ENCODE measurements at regions not wholly inside any gene's neighbourhood (a gene's known extent, or its start where the extent isn't known, plus 50 kb on each side); places are given as distances from the start of the nearest gene placed in this dataset.

DNA sequence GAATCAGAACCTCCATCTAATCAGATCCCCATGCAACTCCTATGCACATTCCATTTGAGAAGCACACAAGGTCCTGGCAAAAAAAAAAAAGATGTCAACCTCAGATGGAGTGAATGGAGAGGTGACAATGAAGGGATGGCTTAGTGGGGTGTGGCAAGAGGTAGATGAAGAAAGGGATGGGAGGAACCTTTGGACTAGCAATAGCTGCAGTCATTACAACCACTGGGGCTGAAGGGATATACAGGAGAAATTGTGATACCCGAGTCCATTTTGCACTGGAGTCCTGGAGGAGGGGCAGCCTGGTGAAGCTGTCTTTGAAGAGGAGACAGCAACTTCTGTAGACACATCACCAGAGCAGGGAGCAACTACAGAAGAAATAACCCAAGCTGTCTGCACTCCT lies 219.6 kb downstream of the ENC1 start:
- in situ Hi-C loops (cut with HindIII; ENCODE audit: low sequenced_read_pairs), result no loop called here
- no peak overlapping the region for H3K4me3 ChIP-seq (ENCODE audit: low read depth, low read length)
- DNase-seq (ENCODE audit: low read depth), result no peak
- no peak for TF ChIP-seq CTCF (IDR thresholded peaks at IDR 0.05; ENCODE audit: low read depth, low read length, missing control alignments)

- in situ Hi-C loops (cut with HindIII; ENCODE audit: low sequenced_read_pairs), result no loop called here
- no peak for TF ChIP-seq CTCF (IDR thresholded peaks at IDR 0.05; ENCODE audit: low read depth, low read length, missing control alignments)
- no peak overlapping the region for H3K4me3 ChIP-seq (ENCODE audit: low read depth, low read length)
- DNase-seq (ENCODE audit: low read depth), result no peak
Measured at GRCh38 chr5:74420220-74420619, 220.3 kb downstream of the ENC1 start.

DNA sequence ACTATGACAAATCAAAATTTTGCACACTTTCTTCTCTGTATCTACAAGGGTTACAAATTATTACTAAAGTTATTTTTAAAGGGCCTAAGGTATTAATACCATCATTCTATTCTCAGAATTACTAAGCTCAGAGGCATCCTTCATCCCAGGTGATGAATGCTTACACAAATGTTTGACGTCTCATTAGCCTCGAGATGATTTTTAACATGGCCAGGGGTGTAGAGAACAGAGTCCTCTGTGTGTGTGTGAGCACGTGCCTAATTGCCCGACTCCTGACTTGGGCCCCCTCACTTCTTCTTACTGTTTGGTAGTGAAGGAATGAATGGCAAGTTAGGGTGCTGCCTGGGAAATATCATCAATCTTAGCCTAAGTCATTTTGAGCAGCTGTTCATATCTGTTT lies 221.1 kb downstream of the ENC1 start:
- TF ChIP-seq CTCF (IDR thresholded peaks at IDR 0.05; ENCODE audit: low read depth, low read length, missing control alignments), result no peak
- DNase-seq (ENCODE audit: low read depth), result no peak
- in situ Hi-C loops (cut with HindIII; ENCODE audit: low sequenced_read_pairs), result no loop called here
- H3K4me3 ChIP-seq (ENCODE audit: low read depth, low read length), result no peak overlapping the region

DNA sequence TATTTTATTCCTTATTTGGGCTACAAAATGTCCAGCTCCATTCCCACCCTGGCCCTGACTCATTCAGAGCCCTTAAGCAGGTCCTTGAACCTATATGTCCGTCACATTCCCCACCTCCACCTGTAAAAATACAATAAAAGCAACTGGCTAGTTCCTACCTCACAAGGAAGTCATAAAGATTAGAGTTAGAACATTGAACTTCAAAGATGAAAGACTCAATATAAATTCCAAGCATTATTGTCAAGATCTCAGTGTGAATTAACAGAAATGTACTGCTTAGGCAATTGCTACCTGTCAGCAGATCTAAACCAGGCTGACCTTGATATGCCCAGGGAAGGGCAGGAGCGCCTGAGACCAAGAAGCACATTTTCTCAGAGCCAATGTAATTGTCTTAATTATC lies 221.8 kb downstream of the ENC1 start:
- no peak for TF ChIP-seq CTCF (IDR thresholded peaks at IDR 0.05; ENCODE audit: low read depth, low read length, missing control alignments)
- no peak for DNase-seq (ENCODE audit: low read depth)
- in situ Hi-C loops (cut with HindIII; ENCODE audit: low sequenced_read_pairs), result no loop called here
- H3K4me3 ChIP-seq (ENCODE audit: low read depth, low read length), result no peak overlapping the region

DNA sequence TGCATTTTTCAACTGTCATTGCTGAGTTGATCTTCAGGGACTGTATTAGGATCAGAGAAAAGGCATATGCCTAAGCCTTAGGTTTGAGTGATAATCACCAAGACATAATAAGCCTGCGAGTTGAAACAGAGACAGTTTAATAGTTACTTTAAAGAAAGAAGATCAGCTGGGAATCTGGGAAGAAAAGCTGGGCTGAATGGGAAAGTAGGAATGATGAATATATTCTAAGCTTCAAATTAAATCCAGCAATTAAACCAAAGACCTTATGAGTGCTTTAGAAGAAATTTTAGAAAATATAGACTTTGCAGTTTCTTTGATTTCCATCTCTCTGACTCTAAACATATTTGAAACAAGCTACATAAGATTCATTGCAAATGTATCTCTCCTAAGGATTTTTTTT lies 222.3 kb downstream of the ENC1 start:
- in situ Hi-C loops (cut with HindIII; ENCODE audit: low sequenced_read_pairs), result no loop called here
- TF ChIP-seq CTCF (IDR thresholded peaks at IDR 0.05; ENCODE audit: low read depth, low read length, missing control alignments), result no peak
- H3K4me3 ChIP-seq (ENCODE audit: low read depth, low read length), result no peak overlapping the region
- DNase-seq (ENCODE audit: low read depth), result no peak

DNA sequence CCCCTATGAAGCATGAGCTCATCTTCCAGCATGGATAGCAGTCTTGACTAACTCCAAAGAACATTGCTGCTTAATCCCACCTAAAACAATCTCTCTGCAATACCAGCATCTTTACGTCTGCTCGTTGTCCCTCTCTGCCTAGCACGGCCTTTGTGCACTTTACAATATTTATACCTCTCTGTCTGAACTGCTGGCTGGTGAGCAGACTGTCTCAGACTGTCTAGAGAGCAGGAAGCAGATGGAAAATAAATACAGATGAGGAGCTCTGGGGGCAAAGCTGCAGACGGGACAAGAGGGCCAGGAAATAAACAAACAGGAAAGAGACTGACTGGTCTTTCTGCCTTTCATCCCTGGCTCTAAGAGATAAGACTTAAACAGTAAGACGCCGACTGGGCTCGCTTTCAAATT lies 224.8 kb downstream of the ENC1 start:
- in situ Hi-C loops (cut with HindIII; ENCODE audit: low sequenced_read_pairs), result no loop called here
- no peak for DNase-seq (ENCODE audit: low read depth)
- TF ChIP-seq CTCF (IDR thresholded peaks at IDR 0.05; ENCODE audit: low read depth, low read length, missing control alignments), result no peak
- no peak overlapping the region for H3K4me3 ChIP-seq (ENCODE audit: low read depth, low read length)

GRCh38 chr5:74414228-74414627 lies 226.3 kb downstream of the ENC1 start:
- in situ Hi-C loops (cut with HindIII; ENCODE audit: low sequenced_read_pairs), result no loop called here
- DNase-seq (ENCODE audit: low read depth), result no peak
- no peak for TF ChIP-seq CTCF (IDR thresholded peaks at IDR 0.05; ENCODE audit: low read depth, low read length, missing control alignments)
- H3K4me3 ChIP-seq (ENCODE audit: low read depth, low read length), result no peak overlapping the region
